ENCODE measurements at regions not wholly inside any gene's neighbourhood (a gene's known extent, or its start where the extent isn't known, plus 50 kb on each side); places are given as distances from the start of the nearest gene placed in this dataset.

DNA sequence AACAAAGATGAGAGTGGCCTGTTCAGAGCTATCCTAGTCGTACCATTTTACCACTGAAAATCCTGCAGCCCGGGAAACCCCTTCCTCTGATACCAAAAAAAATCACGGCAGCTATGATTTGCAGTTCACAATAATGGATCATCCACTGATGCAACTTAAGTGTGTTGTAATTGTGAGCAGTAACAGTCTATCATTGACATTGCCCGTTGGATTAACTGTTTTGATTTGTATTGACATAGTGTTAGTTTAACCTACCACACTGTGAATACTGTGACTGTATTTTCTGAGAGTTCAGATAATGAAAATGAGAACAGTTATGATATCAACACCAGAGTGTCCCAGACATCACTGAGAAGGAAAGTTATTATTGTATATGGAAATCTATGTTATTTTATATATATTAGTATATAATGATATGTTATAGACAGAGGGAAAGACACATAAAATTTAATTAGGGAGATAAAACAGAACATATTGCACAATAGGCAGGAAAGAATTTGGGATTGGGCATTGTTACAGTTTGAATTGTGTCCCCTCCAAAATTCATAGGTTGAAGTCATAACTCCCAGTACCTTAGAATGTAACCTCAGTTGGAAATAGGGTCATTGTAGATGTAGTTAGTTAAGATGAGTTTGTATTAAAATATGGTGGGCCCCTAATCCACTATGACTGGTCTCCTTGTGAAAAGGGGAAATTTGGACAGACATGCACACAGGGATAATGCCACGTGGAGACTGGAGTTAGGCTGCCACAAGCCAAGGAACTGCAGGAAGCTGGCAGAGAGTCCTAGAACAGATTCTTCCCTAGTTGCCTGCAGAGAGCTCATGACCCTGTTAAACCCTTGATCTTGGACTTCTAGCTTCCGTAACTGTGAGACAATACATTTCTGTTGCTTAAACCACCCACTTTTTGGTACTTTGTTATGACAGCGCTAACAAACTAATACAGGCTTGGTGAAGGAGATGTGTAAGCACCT, 54.4 kb downstream of the TLCD4 start:
- Histone ChIP-seq H3K4me2 (ENCODE audit: low read length, poor library complexity, severe bottlenecking) (no peak overlapping the region), H3K4ac (ENCODE audit: low read depth in 1 of 2, low read length in 2 of 2) (no peak overlapping the region), H2AFZ (ENCODE audit: low read depth, low read length) (no peak overlapping the region), H4K8ac (ENCODE audit: low read length) (no peak overlapping the region), H3K36me3 (ENCODE audit: control insufficient read depth in 1 of 2, insufficient read depth in 2 of 2, low read depth in 1 of 2, low read length in 2 of 2) (no peaks in the 10 kb centered on the region), H2BK15ac (ENCODE audit: low read depth, poor library complexity, severe bottlenecking) (no peak overlapping the region), H4K91ac (ENCODE audit: low read length) (no peak overlapping the region), H3K23ac (ENCODE audit: low read length in 2 of 2) (no peak overlapping the region), H3K4me1 (ENCODE audit: control insufficient read depth, insufficient read depth, low read depth, low read length) (peaks cover 5% of the 10 kb centered on the region), H2AK5ac (ENCODE audit: low read length, severe bottlenecking) (no peak overlapping the region), H3K27ac (ENCODE audit: low read length, poor library complexity, severe bottlenecking) (no peak overlapping the region), H3K27me3 (ENCODE audit: control insufficient read depth in 1 of 2, insufficient read depth in 1 of 2, low read length in 2 of 2) (no peaks in the 10 kb centered on the region), H2BK120ac (ENCODE audit: low read depth, low read length) (no peak overlapping the region), H3K4me3 (ENCODE audit: insufficient read depth in 1 of 2, low read depth in 1 of 2, low read length in 2 of 2) (no peak overlapping the region), H3K79me1 (replicated peaks; ENCODE audit: low read length, poor library complexity, severe bottlenecking) (no peaks in the 10 kb centered on the region), H2BK12ac (ENCODE audit: low read length in 2 of 2) (no peak overlapping the region), H2BK5ac (ENCODE audit: low read depth, low read length, poor library complexity, severe bottlenecking) (no peak overlapping the region), H3K9ac (ENCODE audit: low read length) (no peak overlapping the region), H3K18ac (ENCODE audit: low read depth in 1 of 2, low read length in 2 of 2) (no peak overlapping the region), H3K14ac (ENCODE audit: low read length in 2 of 2) (no peak overlapping the region), H3K9me3 (ENCODE audit: control insufficient read depth, low read length) (no peaks in the 10 kb centered on the region)
- no peak for DNase-seq
- WGBS, result 94% methylated on average over 4 of the region's 7 CpGs

GRCh38 chr1:95176861-95177260, 57.1 kb upstream of the RWDD3 start:
- Histone ChIP-seq H3K9me3 (ENCODE audit: control insufficient read depth, low read length) (no peaks in the 10 kb centered on the region), H3K4me3 (ENCODE audit: insufficient read depth in 1 of 2, low read depth in 1 of 2, low read length in 2 of 2) (no peak overlapping the region), H3K23ac (ENCODE audit: low read length in 2 of 2) (no peak overlapping the region), H2BK5ac (ENCODE audit: low read depth, low read length, poor library complexity, severe bottlenecking) (no peak overlapping the region), H2BK120ac (ENCODE audit: low read depth, low read length) (no peak overlapping the region), H2AFZ (ENCODE audit: low read depth, low read length) (no peak overlapping the region), H3K14ac (ENCODE audit: low read length in 2 of 2) (no peak overlapping the region), H3K27ac (ENCODE audit: low read length, poor library complexity, severe bottlenecking) (no peak overlapping the region), H3K36me3 (ENCODE audit: control insufficient read depth in 1 of 2, insufficient read depth in 2 of 2, low read depth in 1 of 2, low read length in 2 of 2) (no peaks in the 10 kb centered on the region), H3K18ac (ENCODE audit: low read depth in 1 of 2, low read length in 2 of 2) (no peak overlapping the region), H3K4ac (ENCODE audit: low read depth in 1 of 2, low read length in 2 of 2) (no peak overlapping the region), H3K79me1 (replicated peaks; ENCODE audit: low read length, poor library complexity, severe bottlenecking) (no peaks in the 10 kb centered on the region), H4K8ac (ENCODE audit: low read length) (no peak overlapping the region), H3K9ac (ENCODE audit: low read length) (no peak overlapping the region), H3K4me1 (ENCODE audit: control insufficient read depth, insufficient read depth, low read depth, low read length) (peaks cover under 1% of the 10 kb centered on the region), H2BK12ac (ENCODE audit: low read length in 2 of 2) (no peak overlapping the region), H2BK15ac (ENCODE audit: low read depth, poor library complexity, severe bottlenecking) (no peak overlapping the region), H3K4me2 (ENCODE audit: low read length, poor library complexity, severe bottlenecking) (no peak overlapping the region), H2AK5ac (ENCODE audit: low read length, severe bottlenecking) (no peak overlapping the region), H4K91ac (ENCODE audit: low read length) (no peak overlapping the region), H3K27me3 (ENCODE audit: control insufficient read depth in 1 of 2, insufficient read depth in 1 of 2, low read length in 2 of 2) (no peaks in the 10 kb centered on the region)
- no peak for DNase-seq

DNA sequence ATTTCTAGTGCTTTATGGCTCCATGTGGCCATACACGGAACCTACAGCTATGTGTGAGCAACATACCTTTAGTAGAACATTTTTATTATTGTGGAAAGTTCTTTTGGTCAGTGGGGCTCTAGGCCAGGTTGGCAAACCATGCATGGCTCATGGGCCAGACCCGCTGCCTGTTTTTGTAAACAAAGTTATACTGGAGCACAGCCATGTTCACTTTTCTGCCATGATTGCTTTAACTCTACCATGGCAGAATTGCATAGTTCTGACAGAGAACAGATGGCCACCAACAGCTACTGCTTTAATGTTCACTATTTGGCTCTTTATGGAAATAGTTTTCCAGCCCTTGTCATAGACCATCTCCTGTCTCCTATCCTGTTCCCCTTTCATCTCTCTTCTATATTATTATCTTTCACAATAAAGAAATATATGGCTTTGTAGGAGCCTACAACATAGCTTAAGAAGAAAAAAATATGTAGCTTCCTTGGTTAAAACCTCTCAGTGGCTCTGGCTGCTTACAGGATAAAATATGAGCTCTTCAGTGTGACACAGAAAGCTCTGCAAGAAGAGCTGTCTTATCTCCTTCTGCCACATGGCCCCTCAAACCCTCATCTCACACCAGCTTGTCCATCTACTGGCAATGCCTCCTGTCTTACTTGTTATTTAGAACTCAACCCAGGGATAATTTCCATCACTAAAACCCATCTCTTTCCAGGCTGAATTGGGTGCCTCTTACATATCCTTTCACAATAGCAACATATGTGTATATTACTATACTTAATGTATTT, 54.6 kb upstream of the RWDD3 start:
- no peaks in the 10 kb centered on the region for H3K9me3 ChIP-seq (ENCODE audit: control insufficient read depth, low read length)
- H3K4me1 ChIP-seq (ENCODE audit: control insufficient read depth, insufficient read depth, low read depth, low read length), result no peaks in the 10 kb centered on the region
- H2AFZ ChIP-seq (ENCODE audit: low read depth, low read length), result no peak overlapping the region
- peak; percentile 4 for DNase-seq
- no peak overlapping the region for H2BK15ac ChIP-seq (ENCODE audit: low read depth, poor library complexity, severe bottlenecking)
- no peak overlapping the region for H2BK120ac ChIP-seq (ENCODE audit: low read depth, low read length)
- H4K8ac ChIP-seq (ENCODE audit: low read length), result no peak overlapping the region
- H4K91ac ChIP-seq (ENCODE audit: low read length), result no peak overlapping the region
- no peaks in the 10 kb centered on the region for H3K27me3 ChIP-seq (ENCODE audit: control insufficient read depth in 1 of 2, insufficient read depth in 1 of 2, low read length in 2 of 2)
- H3K4ac ChIP-seq (ENCODE audit: low read depth in 1 of 2, low read length in 2 of 2), result no peak overlapping the region
- H3K14ac ChIP-seq (ENCODE audit: low read length in 2 of 2), result no peak overlapping the region
- H3K4me3 ChIP-seq (ENCODE audit: insufficient read depth in 1 of 2, low read depth in 1 of 2, low read length in 2 of 2), result no peak overlapping the region
- no peak overlapping the region for H3K9ac ChIP-seq (ENCODE audit: low read length)
- H3K79me1 ChIP-seq (replicated peaks; ENCODE audit: low read length, poor library complexity, severe bottlenecking), result no peaks in the 10 kb centered on the region
- H2BK12ac ChIP-seq (ENCODE audit: low read length in 2 of 2), result no peak overlapping the region
- H3K23ac ChIP-seq (ENCODE audit: low read length in 2 of 2), result no peak overlapping the region
- no peak overlapping the region for H3K27ac ChIP-seq (ENCODE audit: low read length, poor library complexity, severe bottlenecking)
- no peak overlapping the region for H2BK5ac ChIP-seq (ENCODE audit: low read depth, low read length, poor library complexity, severe bottlenecking)
- H3K36me3 ChIP-seq (ENCODE audit: control insufficient read depth in 1 of 2, insufficient read depth in 2 of 2, low read depth in 1 of 2, low read length in 2 of 2), result no peaks in the 10 kb centered on the region
- no peak overlapping the region for H3K4me2 ChIP-seq (ENCODE audit: low read length, poor library complexity, severe bottlenecking)
- no peak overlapping the region for H2AK5ac ChIP-seq (ENCODE audit: low read length, severe bottlenecking)
- WGBS, result 77% methylated on average over 2 of the region's 2 CpGs
- H3K18ac ChIP-seq (ENCODE audit: low read depth in 1 of 2, low read length in 2 of 2), result no peak overlapping the region

DNA sequence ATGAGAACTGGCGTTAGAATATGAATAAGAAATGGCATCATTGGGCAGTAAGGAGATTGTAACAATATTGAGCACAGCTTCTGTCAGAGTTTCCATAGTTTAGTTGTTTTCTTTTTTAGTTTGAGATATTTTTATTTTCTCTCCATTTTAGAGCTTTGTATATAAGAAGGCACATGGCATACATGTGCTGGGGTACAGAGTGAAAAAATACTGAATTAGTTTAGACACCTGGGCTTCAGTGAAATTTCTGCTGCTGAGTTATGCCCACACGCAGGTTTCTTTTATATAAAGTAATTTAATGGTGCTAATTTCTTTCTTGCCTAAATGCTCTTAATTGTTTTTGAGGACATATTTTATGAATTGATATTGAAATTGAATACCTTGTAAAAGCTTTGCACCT, 53.6 kb upstream of the RWDD3 start:
- no peak for DNase-seq
- H3K18ac ChIP-seq (ENCODE audit: low read depth in 1 of 2, low read length in 2 of 2), result no peak overlapping the region
- WGBS, result 100% methylated on average over 2 of the region's 2 CpGs

More for the DNA sequence above, 53.6 kb upstream of the RWDD3 start:
- H2AFZ ChIP-seq (ENCODE audit: low read depth, low read length), result no peak overlapping the region
- no peaks in the 10 kb centered on the region for H3K4me1 ChIP-seq (ENCODE audit: control insufficient read depth, insufficient read depth, low read depth, low read length)
- H3K4ac ChIP-seq (ENCODE audit: low read depth in 1 of 2, low read length in 2 of 2), result no peak overlapping the region
- H2BK12ac ChIP-seq (ENCODE audit: low read length in 2 of 2), result no peak overlapping the region
- H3K4me2 ChIP-seq (ENCODE audit: low read length, poor library complexity, severe bottlenecking), result no peak overlapping the region
- no peak overlapping the region for H2AK5ac ChIP-seq (ENCODE audit: low read length, severe bottlenecking)
- no peak overlapping the region for H4K8ac ChIP-seq (ENCODE audit: low read length)
- H3K27ac ChIP-seq (ENCODE audit: low read length, poor library complexity, severe bottlenecking), result no peak overlapping the region
- no peak overlapping the region for H3K23ac ChIP-seq (ENCODE audit: low read length in 2 of 2)
- no peak overlapping the region for H2BK120ac ChIP-seq (ENCODE audit: low read depth, low read length)
- no peak overlapping the region for H3K14ac ChIP-seq (ENCODE audit: low read length in 2 of 2)
- no peaks in the 10 kb centered on the region for H3K27me3 ChIP-seq (ENCODE audit: control insufficient read depth in 1 of 2, insufficient read depth in 1 of 2, low read length in 2 of 2)
- no peaks in the 10 kb centered on the region for H3K9me3 ChIP-seq (ENCODE audit: control insufficient read depth, low read length)
- H3K79me1 ChIP-seq (replicated peaks; ENCODE audit: low read length, poor library complexity, severe bottlenecking), result no peaks in the 10 kb centered on the region
- no peak overlapping the region for H4K91ac ChIP-seq (ENCODE audit: low read length)
- no peak overlapping the region for H3K9ac ChIP-seq (ENCODE audit: low read length)
- H2BK5ac ChIP-seq (ENCODE audit: low read depth, low read length, poor library complexity, severe bottlenecking), result no peak overlapping the region
- no peaks in the 10 kb centered on the region for H3K36me3 ChIP-seq (ENCODE audit: control insufficient read depth in 1 of 2, insufficient read depth in 2 of 2, low read depth in 1 of 2, low read length in 2 of 2)
- H2BK15ac ChIP-seq (ENCODE audit: low read depth, poor library complexity, severe bottlenecking), result no peak overlapping the region
- no peak overlapping the region for H3K4me3 ChIP-seq (ENCODE audit: insufficient read depth in 1 of 2, low read depth in 1 of 2, low read length in 2 of 2)

Measured in mesenchymal stem cell (in vitro differentiated cells and primary cell).